Endothelial cell of umbilical vein (primary cell): ENCODE measurements at regions not wholly inside any gene's neighbourhood (a gene's known extent, or its start where the extent isn't known, plus 50 kb on each side); places are given as distances from the start of the nearest gene placed in this dataset.

Experiments used
- BruUV-seq: library from RNA; stranded (reverse); fragments of 400-500 nt; replicated peaks from 2 replicates; lab custom pipeline; 2021; lab: Mats Ljungman, UMichigan
- CTCF ChIA-PET: fragments of 300-600, 350-600 bp; sonication (Branson Sonifier 250); formaldehyde crosslinking; loops from one replicate; lab custom pipeline; 2021; ENCODE audit warnings: antibody characterized with exemption, inconsistent platforms; lab: Charles Lee
- POLR2A ChIA-PET: fragments of 300-600, 350-600 bp; sonication (Branson Sonifier 250); formaldehyde crosslinking; loops from one replicate; lab custom pipeline; 2021; ENCODE audit warnings: antibody characterized with exemption, inconsistent platforms; lab: Charles Lee
- DNase-seq: peaks from one replicate; pipeline ENCODE4 v3.0.0-alpha.2; 2011; ENCODE audit warnings: low read depth, low spot score
- FAIRE-seq: peaks from 2 replicates; lab custom pipeline; 2011; peaks lifted over from hg19 to GRCh38; lab: Jason Lieb, UNC
- H2AFZ ChIP-seq: 2 replicates; pipeline ENCODE4 v1.6.0; 2012; ENCODE audit warnings: low read depth, low read length, control low read depth, inconsistent platforms
- H3K27ac ChIP-seq: 2 replicates; pipeline ENCODE4 v1.5.1; 2011; ENCODE audit warnings: low read depth, mild to moderate bottlenecking, control low read depth, low read length, moderate library complexity; ENCODE audit not compliant: insufficient read depth
- H3K27me3 ChIP-seq, 2 experiments: 2 replicates each; pipeline versions ENCODE4 v1.6.0 to v1.6.1; 2011; ENCODE audit warnings: low read length in 2 of 2, mixed read lengths in 1 of 2; ENCODE audit not compliant: control insufficient read depth in 2 of 2, insufficient read depth in 2 of 2
- H3K36me3 ChIP-seq, 2 experiments: 2 replicates in 1 of 2; 3 replicates in 1 of 2; pipeline ENCODE4 v1.5.1; 2011; ENCODE audit warnings: low read length in 2 of 2, mild to moderate bottlenecking in 1 of 2, moderate library complexity in 1 of 2; ENCODE audit not compliant: control insufficient read depth in 2 of 2, insufficient read depth in 2 of 2; ENCODE audit errors: extremely low read depth in 1 of 2
- H3K4me1 ChIP-seq: 3 replicates; pipeline ENCODE4 v1.5.1; 2011; ENCODE audit warnings: mild to moderate bottlenecking, low read length; ENCODE audit not compliant: control insufficient read depth, insufficient read depth; ENCODE audit errors: extremely low read depth
- H3K4me2 ChIP-seq: 2 replicates; pipeline ENCODE4 v1.6.1; 2011; ENCODE audit warnings: low read length, control low read depth, mixed read lengths; ENCODE audit not compliant: insufficient read depth
- H3K4me3 ChIP-seq, 3 experiments: fragments of 200-600 bp in 1 of 3; sonication (generic), shearing (Covaris generic) in 1 of 3; replicated peaks in 1 of 3; 2 replicates each; pipeline ENCODE4 v1.5.1; 2011 to 2016; ENCODE audit warnings: control low read depth in 3 of 3, low read length in 3 of 3, mild to moderate bottlenecking in 2 of 3, inconsistent platforms in 1 of 3, low read depth in 1 of 3, moderate library complexity in 1 of 3; ENCODE audit not compliant: insufficient read depth in 1 of 3
- H3K79me2 ChIP-seq: 2 replicates; pipeline ENCODE4 v1.6.0; 2012; ENCODE audit warnings: low read length, inconsistent platforms; ENCODE audit not compliant: control insufficient read depth, insufficient read depth
- H3K9ac ChIP-seq: replicated peaks from 2 replicates; pipeline ENCODE3; 2011; ENCODE audit warnings: low read length, control low read depth; ENCODE audit not compliant: insufficient read depth; ENCODE audit errors: extremely low read depth
- H3K9me1 ChIP-seq: replicated peaks from 3 replicates; pipeline ENCODE4 v1.6.0; 2011; ENCODE audit warnings: mild to moderate bottlenecking, low read length; ENCODE audit not compliant: control insufficient read depth, insufficient read depth; ENCODE audit errors: extremely low read depth
- H3K9me3 ChIP-seq: replicated peaks from 2 replicates; pipeline ENCODE4 v1.5.1; 2012; ENCODE audit warnings: low read length, inconsistent platforms; ENCODE audit not compliant: control insufficient read depth, insufficient read depth
- H4K20me1 ChIP-seq: replicated peaks from 2 replicates; pipeline ENCODE3; 2011; ENCODE audit warnings: mild to moderate bottlenecking, low read length; ENCODE audit not compliant: control insufficient read depth, insufficient read depth; ENCODE audit errors: extremely low read depth
- CTCF ChIP-seq, 2 donors: IDR thresholded peaks; 1 replicate in 1 of 2; 2 replicates in 1 of 2; pipeline ENCODE4 v1.5.1; 2011; ENCODE audit warnings: low read length in 2 of 2, mild to moderate bottlenecking in 2 of 2, moderate library complexity in 2 of 2, control low read depth in 1 of 2, inconsistent platforms in 1 of 2, low read depth in 1 of 2; ENCODE audit not compliant: insufficient read depth in 1 of 2; ENCODE audit errors: extremely low read depth in 1 of 2
- EZH2 ChIP-seq: IDR thresholded peaks from 2 replicates; pipeline ENCODE4 v1.6.1; 2012; ENCODE audit warnings: borderline replicate concordance, low read depth, mild to moderate bottlenecking, moderate library complexity, low read length, inconsistent platforms; ENCODE audit not compliant: severe bottlenecking
- FOS ChIP-seq: IDR thresholded peaks from 2 replicates; pipeline ENCODE4 v1.6.1; 2011; ENCODE audit warnings: mild to moderate bottlenecking, low read length, moderate library complexity, borderline replicate concordance; ENCODE audit not compliant: insufficient read depth
- GATA2 ChIP-seq: IDR thresholded peaks from 2 replicates; pipeline ENCODE4 v1.7.0; 2011; ENCODE audit warnings: low read depth, mild to moderate bottlenecking, moderate library complexity, mixed read lengths, low read length; ENCODE audit not compliant: insufficient read length, insufficient read depth
- JUN ChIP-seq: IDR thresholded peaks from 2 replicates; pipeline ENCODE4 v1.6.1; 2011; ENCODE audit warnings: borderline replicate concordance, low read depth; ENCODE audit not compliant: insufficient read length, insufficient read depth
- MAX ChIP-seq: IDR thresholded peaks from 2 replicates; pipeline ENCODE4 v1.6.1; 2011; ENCODE audit not compliant: insufficient read depth, insufficient read length
- MYC ChIP-seq: IDR thresholded peaks from one replicate; pipeline ENCODE4 v1.6.1; 2011; ENCODE audit warnings: mild to moderate bottlenecking, low read depth, low read length
- POLR2A ChIP-seq: IDR thresholded peaks from 2 replicates; pipeline ENCODE4 v1.6.1; 2012; ENCODE audit warnings: low read depth, mild to moderate bottlenecking, control low read depth, low read length
- POLR2AphosphoS5 ChIP-seq: IDR thresholded peaks from 2 replicates; pipeline ENCODE4 v1.6.1; 2012; ENCODE audit warnings: low read depth, mild to moderate bottlenecking, control low read depth, low read length, moderate library complexity; ENCODE audit not compliant: insufficient read depth
- dilution Hi-C: fragments of 300-500 bp; cut with MboI; formaldehyde crosslinking; loops from one replicate; pipeline ENCODE4 v1.15.0; 2019; ENCODE audit warnings: low sequenced_read_pairs; ENCODE audit not compliant: extremely low pct_ligation_motif_present
- intact Hi-C: fragments of 100-400 bp; cut with micrococcal nuclease; formaldehyde crosslinking; loops from one replicate; pipeline ENCODE4 v1.10.0; 2022

GRCh38 chr22:23400286-23400981 lies 179.7 kb downstream of the IGLL1 start:
- H3K9me3 ChIP-seq, result no peaks in the 10 kb centered on the region
- H3K4me1 ChIP-seq, result no peaks in the 10 kb centered on the region
- dilution Hi-C loops, result no loop called here
- ChIA-PET POLR2A (no interaction called here), CTCF (interaction anchor here (1.2 kb wide), 1 partner anchor 191 kb away, joined by 3 read pairs; no protein-coding TSS in a partner anchor)
- H3K27ac ChIP-seq, result no peak overlapping the region
- H3K36me3 ChIP-seq, result no peaks in the 10 kb centered on the region
- BruUV-seq, result no TSS peak
- H3K79me2 ChIP-seq, result no peaks in the 10 kb centered on the region
- intact Hi-C loops, result loop anchor here (5.0 kb wide), 1 partner anchor 122 kb away; no protein-coding TSS in a partner anchor
- H3K4me2 ChIP-seq, result no peak overlapping the region
- DNase-seq, result no peak
- H3K9ac ChIP-seq, result no peak overlapping the region
- H4K20me1 ChIP-seq, result no peaks in the 10 kb centered on the region
- H2AFZ ChIP-seq, result no peak overlapping the region
- H3K4me3 ChIP-seq, result no peak overlapping the region
- no peak for FAIRE-seq
- H3K27me3 ChIP-seq, result no peaks in the 10 kb centered on the region
- no peak for TF ChIP-seq POLR2AphosphoS5
- TF ChIP-seq MAX, result no peak
- TF ChIP-seq JUN, result no peak
- no peak for TF ChIP-seq EZH2
- no peak for TF ChIP-seq MYC
- TF ChIP-seq FOS, result no peak
- TF ChIP-seq POLR2A, result no peak
- no peak for TF ChIP-seq GATA2
- TF ChIP-seq CTCF (IDR thresholded peaks at IDR 0.05; ENCODE audit: extremely low read depth in 1 of 2, insufficient read depth in 1 of 2, low read depth in 1 of 2, low read length in 2 of 2), result no peak
- no peaks in the 10 kb centered on the region for H3K9me1 ChIP-seq
